ENCODE measurements at regions not wholly inside any gene's neighbourhood (a gene's known extent, or its start where the extent isn't known, plus 50 kb on each side); places are given as distances from the start of the nearest gene placed in this dataset.

GRCh38 chr22:49676783-49677494 lies 150.7 kb downstream of the BRD1 start:
- no peak for DNase-seq (ENCODE audit: low read depth in 2 of 2)

- DNase-seq (ENCODE audit: low read depth in 2 of 2), result no peak
Observed at GRCh38 chr22:49676230-49676629, 151.4 kb downstream of the BRD1 start.

GRCh38 chr22:49674479-49675050 lies 153.1 kb downstream of the BRD1 start:
- no peak for DNase-seq (ENCODE audit: low read depth in 2 of 2)

GRCh38 chr22:49673048-49673447 lies 154.6 kb downstream of the BRD1 start:
- DNase-seq (ENCODE audit: low read depth in 2 of 2), result no peak

- no peak for DNase-seq (ENCODE audit: low read depth in 2 of 2)
Observed at GRCh38 chr22:49672014-49672516, 155.6 kb downstream of the BRD1 start.

- no peak for DNase-seq (ENCODE audit: low read depth in 2 of 2)
Observed at GRCh38 chr22:49671331-49672013, 156.2 kb downstream of the BRD1 start.

- DNase-seq (ENCODE audit: low read depth in 2 of 2), result peak in 1 of 2 donors; percentile 33
Observed at GRCh38 chr22:49670456-49671330, 157.0 kb downstream of the BRD1 start.

GRCh38 chr22:49669969-49670455 lies 157.7 kb downstream of the BRD1 start:
- DNase-seq (ENCODE audit: low read depth in 2 of 2), result peak; percentile 27 to 48

GRCh38 chr22:49669427-49669968 lies 158.2 kb downstream of the BRD1 start:
- DNase-seq (ENCODE audit: low read depth in 2 of 2), result peak in 1 of 2 donors; percentile 47

GRCh38 chr22:49668402-49668801 lies 159.3 kb downstream of the BRD1 start:
- no peak for DNase-seq (ENCODE audit: low read depth in 2 of 2)

- DNase-seq (ENCODE audit: low read depth in 2 of 2), result peak; percentile 58 to 76
Observed at GRCh38 chr22:49667236-49667635, 160.4 kb downstream of the BRD1 start.

GRCh38 chr22:49666146-49666809 lies 161.4 kb downstream of the BRD1 start:
- no peak for DNase-seq (ENCODE audit: low read depth in 2 of 2)

- no peak for DNase-seq (ENCODE audit: low read depth in 2 of 2)
Observed at GRCh38 chr22:49664891-49665290, 162.8 kb downstream of the BRD1 start.

- DNase-seq (ENCODE audit: low read depth in 2 of 2), result no peak
Observed at GRCh38 chr22:49664371-49664881, 163.2 kb downstream of the BRD1 start.

GRCh38 chr22:49663823-49664222 lies 163.8 kb downstream of the BRD1 start:
- DNase-seq (ENCODE audit: low read depth in 2 of 2), result no peak

GRCh38 chr22:49663311-49663711 lies 164.4 kb downstream of the BRD1 start:
- no peak for DNase-seq (ENCODE audit: low read depth in 2 of 2)

GRCh38 chr22:49662681-49663080 lies 165.0 kb downstream of the BRD1 start:
- no peak for DNase-seq (ENCODE audit: low read depth in 2 of 2)

- DNase-seq (ENCODE audit: low read depth in 2 of 2), result no peak
Observed at GRCh38 chr22:49660794-49661781, 166.6 kb downstream of the BRD1 start.

- DNase-seq (ENCODE audit: low read depth in 2 of 2), result no peak
Observed at GRCh38 chr22:49660321-49660720, 167.4 kb downstream of the BRD1 start.
